ENCODE measurements at regions not wholly inside any gene's neighbourhood (a gene's known extent, or its start where the extent isn't known, plus 50 kb on each side); places are given as distances from the start of the nearest gene placed in this dataset.

DNA sequence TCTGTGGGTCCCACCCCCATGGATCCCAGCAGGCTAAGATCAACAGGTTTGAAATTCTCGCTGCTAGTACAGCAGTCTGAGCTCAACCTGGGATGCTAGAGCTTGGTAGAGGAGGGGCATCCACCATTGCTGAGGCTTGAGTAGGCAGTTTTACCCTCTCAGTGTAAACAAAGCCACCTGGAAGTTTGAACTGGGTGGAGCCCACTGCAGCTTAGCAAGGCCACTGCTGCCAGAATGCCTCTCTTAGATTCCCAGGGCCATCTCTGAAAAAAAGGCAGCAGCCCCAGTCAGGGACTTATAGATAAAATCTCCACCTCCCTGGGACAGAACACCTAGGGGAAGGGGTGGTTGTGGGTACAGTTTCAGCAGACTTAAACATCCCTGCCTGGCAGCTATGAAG, 190.0 kb upstream of the CACNA2D1 start:
- no peak for DNase-seq
- Histone ChIP-seq H3K4me3 (ENCODE audit: control insufficient read depth in 1 of 2, extremely low read depth in 1 of 2, low read length in 1 of 2) (no peak overlapping the region), H3K27me3 (replicated peaks in 1 of 2; ENCODE audit: control insufficient read depth in 2 of 2, extremely low read depth in 1 of 2, insufficient read depth in 2 of 2, low read length in 1 of 2) (no peaks in the 10 kb centered on the region), H3K27ac (ENCODE audit: low read length) (no peak overlapping the region), H3K9me3 (no peaks in the 10 kb centered on the region), H3K4me1 (ENCODE audit: control insufficient read depth in 1 of 2, extremely low read depth in 1 of 2, insufficient read depth in 2 of 2, low read length in 2 of 2) (no peaks in the 10 kb centered on the region), H3K36me3 (ENCODE audit: control insufficient read depth in 2 of 2, extremely low read depth in 1 of 2, insufficient read depth in 1 of 2, low read length in 1 of 2) (no peaks in the 10 kb centered on the region)
- WGBS (ENCODE audit: insufficient coverage): 75% methylated on average over 1 of the region's 1 CpG
- ChIA-PET CTCF (no interaction called here), POLR2A (no interaction called here)
- Mint-ChIP-seq H3K9me3 (peaks cover 0 to 9% (median 3%) of the 10 kb centered on the region in 3 donors), H3K36me3 (no peaks in the 10 kb centered on the region), H3K4me1 (no peaks in the 10 kb centered on the region), H3K4me3 (no peak overlapping the region), H3K27ac (no peak overlapping the region), H3K27me3 (no peaks in the 10 kb centered on the region)
- no peak for ATAC-seq (replicated peaks in 1 of 4)

DNA sequence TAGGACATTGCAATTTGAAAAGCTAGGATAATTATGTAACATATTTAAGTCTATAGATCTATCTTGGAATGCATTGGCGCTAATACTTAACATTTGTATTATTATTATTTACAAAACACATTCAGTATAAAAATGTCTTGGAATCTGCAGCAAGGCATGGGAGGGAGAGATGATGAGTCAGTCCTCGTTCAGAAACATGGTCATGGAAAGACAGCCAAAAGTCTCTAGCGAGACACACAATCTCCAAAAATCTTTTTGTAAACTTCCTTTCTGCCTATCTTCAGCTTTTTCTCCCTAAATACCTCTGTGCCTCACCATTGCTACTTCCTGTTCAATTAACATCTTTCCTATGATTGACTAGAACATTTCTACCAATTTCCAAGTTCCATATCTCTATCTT, 188.4 kb upstream of the CACNA2D1 start:
- 71% methylated on average over 1 of the region's 3 CpGs for WGBS (ENCODE audit: insufficient coverage)
- Histone ChIP-seq H3K4me3 (ENCODE audit: control insufficient read depth in 1 of 2, extremely low read depth in 1 of 2, low read length in 1 of 2) (no peak overlapping the region), H3K27ac (ENCODE audit: low read length) (no peak overlapping the region), H3K27me3 (replicated peaks in 1 of 2; ENCODE audit: control insufficient read depth in 2 of 2, extremely low read depth in 1 of 2, insufficient read depth in 2 of 2, low read length in 1 of 2) (no peaks in the 10 kb centered on the region), H3K9me3 (no peaks in the 10 kb centered on the region), H3K4me1 (ENCODE audit: control insufficient read depth in 1 of 2, extremely low read depth in 1 of 2, insufficient read depth in 2 of 2, low read length in 2 of 2) (no peaks in the 10 kb centered on the region), H3K36me3 (ENCODE audit: control insufficient read depth in 2 of 2, extremely low read depth in 1 of 2, insufficient read depth in 1 of 2, low read length in 1 of 2) (no peaks in the 10 kb centered on the region)
- no peak overlapping the region for H3K27ac Mint-ChIP-seq
- ChIA-PET CTCF (no interaction called here), POLR2A (no interaction called here)
- H3K27me3 Mint-ChIP-seq: no peaks in the 10 kb centered on the region
- DNase-seq (no peak), ATAC-seq (replicated peaks in 1 of 4) (no peak)
- peaks cover 0 to 5% (median 3%) of the 10 kb centered on the region in 3 donors for H3K9me3 Mint-ChIP-seq
- no peak overlapping the region for H3K4me3 Mint-ChIP-seq
- H3K36me3 Mint-ChIP-seq: no peaks in the 10 kb centered on the region
- H3K4me1 Mint-ChIP-seq: no peaks in the 10 kb centered on the region

DNA sequence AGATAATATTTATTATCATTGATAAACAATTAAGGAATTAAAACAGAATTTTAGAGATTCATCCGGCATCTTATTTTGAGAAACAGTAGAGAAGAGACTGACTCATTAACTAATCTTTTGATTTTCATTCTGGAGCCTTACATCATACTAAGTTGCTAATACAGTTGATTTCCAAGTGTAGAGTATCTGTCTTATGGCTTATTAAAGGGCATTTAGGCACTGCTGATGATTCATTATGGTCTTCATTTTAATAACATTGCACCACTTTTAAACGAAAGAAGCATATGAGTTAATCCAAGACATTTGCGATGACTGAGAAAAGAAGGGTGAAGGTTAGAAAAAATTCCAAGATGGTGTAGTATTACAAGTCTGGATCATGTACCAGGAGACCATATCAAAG, 186.0 kb upstream of the CACNA2D1 start:
- no peak overlapping the region for H3K4me3 Mint-ChIP-seq
- WGBS (ENCODE audit: insufficient coverage): no CpG with 5 or more reads among the region's 3 CpGs
- no peak overlapping the region for H3K27ac ChIP-seq (ENCODE audit: low read length)
- no peak overlapping the region for H3K4me3 ChIP-seq (ENCODE audit: control insufficient read depth in 1 of 2, extremely low read depth in 1 of 2, low read length in 1 of 2)
- ChIA-PET POLR2A (no interaction called here), CTCF (no interaction called here)
- H3K27ac Mint-ChIP-seq: no peak overlapping the region
- H3K27me3 ChIP-seq (replicated peaks in 1 of 2; ENCODE audit: control insufficient read depth in 2 of 2, extremely low read depth in 1 of 2, insufficient read depth in 2 of 2, low read length in 1 of 2): no peaks in the 10 kb centered on the region
- no peaks in the 10 kb centered on the region for H3K4me1 ChIP-seq (ENCODE audit: control insufficient read depth in 1 of 2, extremely low read depth in 1 of 2, insufficient read depth in 2 of 2, low read length in 2 of 2)
- H3K9me3 Mint-ChIP-seq: peaks cover 0 to 3% (median 2%) of the 10 kb centered on the region in 3 donors
- no peaks in the 10 kb centered on the region for H3K27me3 Mint-ChIP-seq
- no peaks in the 10 kb centered on the region for H3K4me1 Mint-ChIP-seq
- DNase-seq: no peak
- no peaks in the 10 kb centered on the region for H3K36me3 ChIP-seq (ENCODE audit: control insufficient read depth in 2 of 2, extremely low read depth in 1 of 2, insufficient read depth in 1 of 2, low read length in 1 of 2)
- no peak for ATAC-seq (replicated peaks in 1 of 4)
- H3K9me3 ChIP-seq: no peaks in the 10 kb centered on the region
- H3K36me3 Mint-ChIP-seq: no peaks in the 10 kb centered on the region

DNA sequence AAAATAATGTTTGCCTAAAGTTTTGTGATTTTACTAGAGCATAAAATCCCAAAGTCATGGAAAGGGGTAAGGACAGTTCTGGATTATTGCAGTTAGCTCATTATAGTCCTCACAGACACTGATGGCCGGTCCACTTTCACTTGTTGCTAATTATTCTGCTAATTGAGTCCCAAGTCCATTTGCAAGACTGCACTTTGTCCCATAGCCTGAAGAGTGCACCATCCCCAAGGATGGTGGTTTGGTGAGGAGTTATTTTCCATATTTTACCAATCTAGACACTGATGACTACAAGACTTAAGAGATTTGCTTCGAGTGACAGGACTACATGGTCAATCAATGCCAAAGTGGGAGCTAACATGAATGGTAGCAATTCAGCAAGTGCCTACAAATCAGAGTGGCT, 181.8 kb upstream of the CACNA2D1 start:
- CTCF ChIA-PET: interaction anchor here in 1 of 2 donors (0.5 kb wide), 1 partner anchor 15 kb away, joined by 3 read pairs; no protein-coding TSS in a partner anchor
- H3K27me3 ChIP-seq (replicated peaks in 1 of 2; ENCODE audit: control insufficient read depth in 2 of 2, extremely low read depth in 1 of 2, insufficient read depth in 2 of 2, low read length in 1 of 2): no peaks in the 10 kb centered on the region
- H3K4me1 ChIP-seq (ENCODE audit: control insufficient read depth in 1 of 2, extremely low read depth in 1 of 2, insufficient read depth in 2 of 2, low read length in 2 of 2): no peaks in the 10 kb centered on the region
- Mint-ChIP-seq H3K4me1 (no peaks in the 10 kb centered on the region), H3K27me3 (no peaks in the 10 kb centered on the region), H3K9me3 (peaks cover 5 to 13% (median 7%) of the 10 kb centered on the region in 3 donors), H3K36me3 (no peaks in the 10 kb centered on the region), H3K4me3 (no peak overlapping the region), H3K27ac (no peak overlapping the region)
- no peaks in the 10 kb centered on the region for H3K36me3 ChIP-seq (ENCODE audit: control insufficient read depth in 2 of 2, extremely low read depth in 1 of 2, insufficient read depth in 1 of 2, low read length in 1 of 2)
- no peak overlapping the region for H3K27ac ChIP-seq (ENCODE audit: low read length)
- WGBS (ENCODE audit: insufficient coverage): no CpG with 5 or more reads among the region's 2 CpGs
- no peaks in the 10 kb centered on the region for H3K9me3 ChIP-seq
- POLR2A ChIA-PET: no interaction called here
- DNase-seq: no peak
- ATAC-seq (replicated peaks in 1 of 4): no peak
- no peak overlapping the region for H3K4me3 ChIP-seq (ENCODE audit: control insufficient read depth in 1 of 2, extremely low read depth in 1 of 2, low read length in 1 of 2)

DNA sequence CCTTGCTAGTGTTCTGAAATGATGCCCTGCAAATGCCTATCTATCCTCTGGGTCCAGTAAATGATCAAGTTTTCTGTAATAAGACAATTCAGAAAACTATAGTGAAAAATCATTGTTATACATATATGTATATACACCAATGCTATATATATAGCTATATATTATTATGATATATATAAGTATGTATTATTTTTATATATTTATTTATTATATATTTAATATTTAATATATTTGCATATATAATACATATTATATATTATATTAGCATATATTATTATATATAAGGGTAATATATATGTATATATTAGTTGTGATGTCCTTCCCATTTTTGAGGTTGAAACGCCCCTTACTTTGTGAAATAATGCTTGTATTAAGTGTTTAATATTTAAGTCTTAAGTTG, 181.4 kb upstream of the CACNA2D1 start:
- no peak overlapping the region for H3K27ac Mint-ChIP-seq
- no peaks in the 10 kb centered on the region for H3K36me3 ChIP-seq (ENCODE audit: control insufficient read depth in 2 of 2, extremely low read depth in 1 of 2, insufficient read depth in 1 of 2, low read length in 1 of 2)
- no peaks in the 10 kb centered on the region for H3K27me3 ChIP-seq (replicated peaks in 1 of 2; ENCODE audit: control insufficient read depth in 2 of 2, extremely low read depth in 1 of 2, insufficient read depth in 2 of 2, low read length in 1 of 2)
- CTCF ChIA-PET: interaction anchor here in 1 of 2 donors (0.5 kb wide), 1 partner anchor 15 kb away, joined by 3 read pairs; no protein-coding TSS in a partner anchor
- no peaks in the 10 kb centered on the region for H3K4me1 Mint-ChIP-seq
- H3K27me3 Mint-ChIP-seq: no peaks in the 10 kb centered on the region
- no peaks in the 10 kb centered on the region for H3K4me1 ChIP-seq (ENCODE audit: control insufficient read depth in 1 of 2, extremely low read depth in 1 of 2, insufficient read depth in 2 of 2, low read length in 2 of 2)
- DNase-seq: no peak
- H3K9me3 ChIP-seq: no peaks in the 10 kb centered on the region
- POLR2A ChIA-PET: no interaction called here
- ATAC-seq (replicated peaks in 1 of 4): no peak
- no peaks in the 10 kb centered on the region for H3K36me3 Mint-ChIP-seq
- no peak overlapping the region for H3K4me3 Mint-ChIP-seq
- no peak overlapping the region for H3K27ac ChIP-seq (ENCODE audit: low read length)
- H3K9me3 Mint-ChIP-seq: peaks cover 5 to 13% (median 7%) of the 10 kb centered on the region in 3 donors
- H3K4me3 ChIP-seq (ENCODE audit: control insufficient read depth in 1 of 2, extremely low read depth in 1 of 2, low read length in 1 of 2): no peak overlapping the region
- WGBS (ENCODE audit: insufficient coverage): no CpG with 5 or more reads among the region's 1 CpG

DNA sequence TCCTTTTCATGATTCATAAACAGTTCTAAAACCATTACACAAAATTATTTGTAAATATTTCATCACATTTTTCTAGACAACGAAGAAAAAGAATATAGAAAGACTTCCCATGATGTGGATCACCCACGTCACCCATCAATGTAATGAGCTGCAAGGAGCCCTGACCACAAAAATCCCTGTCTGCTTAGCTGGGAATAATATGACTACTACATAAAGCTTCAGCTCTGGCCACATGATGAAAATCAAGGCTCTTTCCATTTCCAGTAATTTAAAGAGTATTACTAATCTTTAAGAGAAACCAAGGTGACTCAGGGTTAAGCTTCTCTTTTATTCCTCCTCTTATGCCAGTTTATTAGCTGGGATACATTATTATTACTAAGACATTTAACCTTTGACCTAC, 180.8 kb upstream of the CACNA2D1 start:
- POLR2A ChIA-PET: no interaction called here
- CTCF ChIA-PET: no interaction called here
- Histone ChIP-seq H3K36me3 (ENCODE audit: control insufficient read depth in 2 of 2, extremely low read depth in 1 of 2, insufficient read depth in 1 of 2, low read length in 1 of 2) (no peaks in the 10 kb centered on the region), H3K4me3 (ENCODE audit: control insufficient read depth in 1 of 2, extremely low read depth in 1 of 2, low read length in 1 of 2) (no peak overlapping the region), H3K9me3 (no peaks in the 10 kb centered on the region), H3K4me1 (ENCODE audit: control insufficient read depth in 1 of 2, extremely low read depth in 1 of 2, insufficient read depth in 2 of 2, low read length in 2 of 2) (no peaks in the 10 kb centered on the region), H3K27me3 (replicated peaks in 1 of 2; ENCODE audit: control insufficient read depth in 2 of 2, extremely low read depth in 1 of 2, insufficient read depth in 2 of 2, low read length in 1 of 2) (no peaks in the 10 kb centered on the region), H3K27ac (ENCODE audit: low read length) (no peak overlapping the region)
- Mint-ChIP-seq H3K27me3 (no peaks in the 10 kb centered on the region), H3K4me3 (no peak overlapping the region), H3K27ac (no peak overlapping the region), H3K9me3 (peaks cover 5 to 13% (median 7%) of the 10 kb centered on the region in 3 donors), H3K36me3 (no peaks in the 10 kb centered on the region), H3K4me1 (no peaks in the 10 kb centered on the region)
- no peak for DNase-seq
- 40% methylated on average over 1 of the region's 2 CpGs for WGBS (ENCODE audit: insufficient coverage)
- ATAC-seq (replicated peaks in 1 of 4): no peak

DNA sequence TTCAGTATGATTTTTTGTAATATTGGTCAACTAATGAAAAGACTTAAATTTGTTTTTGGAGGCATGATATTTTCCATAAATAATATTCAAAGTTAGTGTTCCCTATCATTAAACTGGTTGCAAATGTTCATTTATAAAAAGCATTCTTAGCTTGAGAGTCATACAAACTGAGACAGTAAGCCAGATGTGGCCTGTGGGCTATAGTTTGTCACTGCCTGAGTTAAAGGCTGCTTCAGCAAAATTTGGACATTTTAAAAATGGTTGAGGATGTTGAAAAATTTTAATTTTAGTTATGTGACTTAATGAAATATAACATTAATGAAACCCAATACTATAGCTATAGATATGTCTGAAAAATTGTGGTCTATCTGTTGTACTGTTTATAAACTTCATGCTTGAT, 180.2 kb upstream of the CACNA2D1 start:
- DNase-seq (no peak), ATAC-seq (replicated peaks in 1 of 4) (no peak)
- ChIA-PET POLR2A (interaction anchor here in 1 of 2 donors (0.6 kb wide), 1 partner anchor 16 kb away, joined by 5 read pairs; no protein-coding TSS in a partner anchor), CTCF (no interaction called here)
- H3K27me3 ChIP-seq (replicated peaks in 1 of 2; ENCODE audit: control insufficient read depth in 2 of 2, extremely low read depth in 1 of 2, insufficient read depth in 2 of 2, low read length in 1 of 2): no peaks in the 10 kb centered on the region
- Mint-ChIP-seq H3K4me1 (no peaks in the 10 kb centered on the region), H3K4me3 (no peak overlapping the region), H3K36me3 (no peaks in the 10 kb centered on the region), H3K9me3 (peaks cover 5 to 11% (median 7%) of the 10 kb centered on the region in 3 donors), H3K27ac (no peak overlapping the region), H3K27me3 (no peaks in the 10 kb centered on the region)
- H3K27ac ChIP-seq (ENCODE audit: low read length): no peak overlapping the region
- no peaks in the 10 kb centered on the region for H3K9me3 ChIP-seq
- H3K4me3 ChIP-seq (ENCODE audit: control insufficient read depth in 1 of 2, extremely low read depth in 1 of 2, low read length in 1 of 2): no peak overlapping the region
- H3K4me1 ChIP-seq (ENCODE audit: control insufficient read depth in 1 of 2, extremely low read depth in 1 of 2, insufficient read depth in 2 of 2, low read length in 2 of 2): no peaks in the 10 kb centered on the region
- H3K36me3 ChIP-seq (ENCODE audit: control insufficient read depth in 2 of 2, extremely low read depth in 1 of 2, insufficient read depth in 1 of 2, low read length in 1 of 2): no peaks in the 10 kb centered on the region
